Kidney (tissue), 13 donors: ENCODE measurements at regions not wholly inside any gene's neighbourhood (a gene's known extent, or its start where the extent isn't known, plus 50 kb on each side); places are given as distances from the start of the nearest gene placed in this dataset.

Experiments
- DNase-seq, 5 donors: peaks; one replicate each; pipeline ENCODE4 v3.0.0-alpha.2; 2013 to 2020
- FAIRE-seq: peaks from 2 replicates; lab custom pipeline; 2012; peaks lifted over from hg19 to GRCh38; lab: Jason Lieb, UNC
- H3K27ac ChIP-seq, 2 donors: one replicate each; pipeline ENCODE4 v1.7.0; 2013; ENCODE audit warnings: low read depth in 2 of 2, low read length in 2 of 2, inconsistent platforms in 1 of 2
- H3K27me3 ChIP-seq: one replicate; pipeline ENCODE4 v1.7.1; 2013; ENCODE audit warnings: low read length, inconsistent platforms; ENCODE audit not compliant: control insufficient read depth, insufficient read depth
- H3K36me3 ChIP-seq, 3 donors: one replicate each; pipeline versions ENCODE4 v1.7.0 to v1.7.1; 2013; ENCODE audit warnings: low read length in 3 of 3, control low read depth in 1 of 3, inconsistent platforms in 1 of 3; ENCODE audit not compliant: insufficient read depth in 3 of 3, control insufficient read depth in 2 of 3
- H3K4me1 ChIP-seq, 3 donors: one replicate each; pipeline versions ENCODE4 v1.7.0 to v1.7.1; 2013; ENCODE audit warnings: low read length in 3 of 3, inconsistent platforms in 1 of 3, low read depth in 1 of 3; ENCODE audit not compliant: control insufficient read depth in 2 of 3, insufficient read depth in 2 of 3
- H3K4me3 ChIP-seq, 3 donors: one replicate each; pipeline versions ENCODE4 v1.7.0 to v1.8.1; 2013; ENCODE audit warnings: low read length in 3 of 3, control low read depth in 1 of 3, inconsistent platforms in 1 of 3
- H3K9ac ChIP-seq, 3 donors: one replicate each; pipeline versions ENCODE4 v1.7.0 to v1.7.1; 2013; ENCODE audit warnings: low read length in 3 of 3, control low read depth in 1 of 3, inconsistent platforms in 1 of 3
- H3K9me3 ChIP-seq, 3 donors: one replicate each; pipeline versions ENCODE4 v1.7.0 to v1.7.1; 2013; ENCODE audit warnings: low read length in 3 of 3, control low read depth in 1 of 3, inconsistent platforms in 1 of 3; ENCODE audit not compliant: control insufficient read depth in 2 of 3, insufficient read depth in 1 of 3
- intact Hi-C: fragments of 100-400 bp; cut with DNase I; formaldehyde crosslinking; loops from one replicate; pipeline ENCODE4 v1.11.1; 2022
- TF ChIP-seq, protein P1 (sequence below): IDR thresholded peaks from 3 replicates; pipeline ENCODE4 v1.5.1; 2012; ENCODE audit warnings: mild to moderate bottlenecking, moderate library complexity, borderline replicate concordance; ENCODE audit not compliant: insufficient read depth; ENCODE audit errors: extremely low read depth
- donor health status: control.
- donor health status: control.
- donor health status: control.
- donor health status: control.
- donor health status: control.
- donor health status: DM: yes; HTN: yes; CAD: no.
- donor health status: Normal renal cell carcinoma (clear cell type).

GRCh38 chr6:43953794-43954310 lies 173.4 kb downstream of the MRPL14 start:
- no peaks in the 10 kb centered on the region for H3K9me3 ChIP-seq
- no peak overlapping the region for H3K4me3 ChIP-seq
- H3K27me3 ChIP-seq: no peaks in the 10 kb centered on the region
- no peak for FAIRE-seq
- no peak overlapping the region for H3K27ac ChIP-seq
- TF ChIP-seq, protein P1, sequence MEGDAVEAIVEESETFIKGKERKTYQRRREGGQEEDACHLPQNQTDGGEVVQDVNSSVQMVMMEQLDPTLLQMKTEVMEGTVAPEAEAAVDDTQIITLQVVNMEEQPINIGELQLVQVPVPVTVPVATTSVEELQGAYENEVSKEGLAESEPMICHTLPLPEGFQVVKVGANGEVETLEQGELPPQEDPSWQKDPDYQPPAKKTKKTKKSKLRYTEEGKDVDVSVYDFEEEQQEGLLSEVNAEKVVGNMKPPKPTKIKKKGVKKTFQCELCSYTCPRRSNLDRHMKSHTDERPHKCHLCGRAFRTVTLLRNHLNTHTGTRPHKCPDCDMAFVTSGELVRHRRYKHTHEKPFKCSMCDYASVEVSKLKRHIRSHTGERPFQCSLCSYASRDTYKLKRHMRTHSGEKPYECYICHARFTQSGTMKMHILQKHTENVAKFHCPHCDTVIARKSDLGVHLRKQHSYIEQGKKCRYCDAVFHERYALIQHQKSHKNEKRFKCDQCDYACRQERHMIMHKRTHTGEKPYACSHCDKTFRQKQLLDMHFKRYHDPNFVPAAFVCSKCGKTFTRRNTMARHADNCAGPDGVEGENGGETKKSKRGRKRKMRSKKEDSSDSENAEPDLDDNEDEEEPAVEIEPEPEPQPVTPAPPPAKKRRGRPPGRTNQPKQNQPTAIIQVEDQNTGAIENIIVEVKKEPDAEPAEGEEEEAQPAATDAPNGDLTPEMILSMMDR: peak; percentile 25
- H3K9ac ChIP-seq: no peak overlapping the region
- H3K4me1 ChIP-seq: peaks cover 0 to 3% (median 0%) of the 10 kb centered on the region in 3 donors
- no peaks in the 10 kb centered on the region for H3K36me3 ChIP-seq
- intact Hi-C loops: no loop called here
- DNase-seq: peak; percentile 42 to 77 (median 53)

GRCh38 chr6:43953256-43953655 lies 174.0 kb downstream of the MRPL14 start:
- Histone ChIP-seq H3K27ac (no peak overlapping the region), H3K9ac (no peak overlapping the region), H3K27me3 (no peaks in the 10 kb centered on the region), H3K4me1 (peaks cover 0 to 3% (median 0%) of the 10 kb centered on the region in 3 donors), H3K4me3 (no peak overlapping the region), H3K36me3 (no peaks in the 10 kb centered on the region), H3K9me3 (no peaks in the 10 kb centered on the region)
- TF ChIP-seq, protein P1: no peak
- FAIRE-seq (no peak), DNase-seq (peak in 1 of 5 donors; percentile 32)
- intact Hi-C loops: no loop called here

- peaks cover 0 to 3% (median 0%) of the 10 kb centered on the region in 3 donors for H3K4me1 ChIP-seq
- FAIRE-seq (no peak), DNase-seq (peak in 1 of 5 donors; percentile 34)
- H3K36me3 ChIP-seq: no peaks in the 10 kb centered on the region
- H3K9me3 ChIP-seq: no peaks in the 10 kb centered on the region
- no peak overlapping the region for H3K4me3 ChIP-seq
- H3K9ac ChIP-seq: no peak overlapping the region
- intact Hi-C loops: no loop called here
- H3K27ac ChIP-seq: no peak overlapping the region
- TF ChIP-seq, protein P1: no peak
- H3K27me3 ChIP-seq: no peaks in the 10 kb centered on the region
Observed at GRCh38 chr6:43952746-43953145, 174.5 kb downstream of the MRPL14 start.
